Calu3 (cell line): ENCODE measurements at regions not wholly inside any gene's neighbourhood (a gene's known extent, or its start where the extent isn't known, plus 50 kb on each side); places are given as distances from the start of the nearest gene placed in this dataset.

ENCODE experiments used
- BruUV-seq: library from RNA; stranded (reverse); fragments of 400-500 nt; replicated peaks from 2 replicates; lab custom pipeline; 2021; lab: Mats Ljungman, UMichigan
- CTCF ChIA-PET: fragments of 300-600 bp; sonication (Branson Sonifier 250); formaldehyde crosslinking; loops from one replicate; lab custom pipeline; 2022; ENCODE audit warnings: antibody characterized with exemption; lab: Charles Lee
- DNase-seq: peaks from one replicate; pipeline ENCODE4 v3.0.0; 2022
- H3K27ac Mint-ChIP-seq: one replicate; pipeline ENCODE4 v1.8.0; 2022; ENCODE audit warnings: mixed read lengths; ENCODE audit not compliant: unreplicated experiment
- H3K27me3 Mint-ChIP-seq: one replicate; pipeline ENCODE4 v1.8.0; 2022; ENCODE audit warnings: mixed read lengths; ENCODE audit not compliant: unreplicated experiment
- H3K36me3 Mint-ChIP-seq: one replicate; pipeline ENCODE4 v1.8.0; 2022; ENCODE audit warnings: mild to moderate bottlenecking, moderate library complexity, mixed read lengths; ENCODE audit not compliant: insufficient read depth, unreplicated experiment
- H3K4me1 Mint-ChIP-seq: one replicate; pipeline ENCODE4 v1.8.0; 2022; ENCODE audit warnings: mild to moderate bottlenecking, low read depth, mixed read lengths; ENCODE audit not compliant: unreplicated experiment
- H3K4me3 Mint-ChIP-seq: one replicate; pipeline ENCODE4 v1.8.0; 2022; ENCODE audit warnings: mild to moderate bottlenecking, low read depth, moderate library complexity, mixed read lengths; ENCODE audit not compliant: unreplicated experiment
- H3K9me3 Mint-ChIP-seq: one replicate; pipeline ENCODE4 v1.8.0; 2022; ENCODE audit warnings: low read depth, mixed read lengths; ENCODE audit not compliant: unreplicated experiment
- CTCF ChIP-seq: fragments of 200-600 bp; IDR thresholded peaks from one replicate; pipeline ENCODE4 v1.8.0; 2022; ENCODE audit warnings: antibody characterized with exemption; ENCODE audit not compliant: unreplicated experiment
- intact Hi-C: fragments of 100-400 bp; cut with micrococcal nuclease; formaldehyde crosslinking; loops from one replicate; pipeline ENCODE4 v1.10.0; 2022; ENCODE audit not compliant: unreplicated experiment

- no peak overlapping the region for H3K27ac Mint-ChIP-seq
- no peak for DNase-seq
- BruUV-seq, result no TSS peak
- H3K4me1 Mint-ChIP-seq, result no peaks in the 10 kb centered on the region
- no peak overlapping the region for H3K4me3 Mint-ChIP-seq
- no peak for TF ChIP-seq CTCF
- CTCF ChIA-PET, result interaction anchor here (0.6 kb wide), 1 partner anchor 17 kb away, joined by 3 read pairs; no protein-coding TSS in a partner anchor
- no peaks in the 10 kb centered on the region for H3K36me3 Mint-ChIP-seq
- H3K27me3 Mint-ChIP-seq, result no peaks in the 10 kb centered on the region
- H3K9me3 Mint-ChIP-seq, result no peaks in the 10 kb centered on the region
- intact Hi-C loops, result no loop called here
Measured at GRCh38 chr3:88418219-88418618, 268.5 kb downstream of the C3orf38 start.

GRCh38 chr3:88433568-88433967 lies 283.8 kb downstream of the C3orf38 start:
- no TSS peak for BruUV-seq
- Mint-ChIP-seq H3K27ac (no peak overlapping the region), H3K27me3 (no peaks in the 10 kb centered on the region)

GRCh38 chr3:88434001-88434400 lies 284.2 kb downstream of the C3orf38 start:
- CTCF ChIA-PET, result no interaction called here
- no peaks in the 10 kb centered on the region for H3K4me1 Mint-ChIP-seq
- no peaks in the 10 kb centered on the region for H3K36me3 Mint-ChIP-seq
- TF ChIP-seq CTCF, result no peak
- no TSS peak for BruUV-seq
- no peak for DNase-seq
- intact Hi-C loops, result no loop called here
- no peaks in the 10 kb centered on the region for H3K9me3 Mint-ChIP-seq
- no peak overlapping the region for H3K4me3 Mint-ChIP-seq
- H3K27me3 Mint-ChIP-seq, result no peaks in the 10 kb centered on the region
- no peak overlapping the region for H3K27ac Mint-ChIP-seq

More at GRCh38 chr3:88433568-88433967, 283.8 kb downstream of the C3orf38 start:
- no peak for DNase-seq
- intact Hi-C loops, result no loop called here
- H3K36me3 Mint-ChIP-seq, result no peaks in the 10 kb centered on the region
- CTCF ChIA-PET, result no interaction called here
- H3K4me1 Mint-ChIP-seq, result no peaks in the 10 kb centered on the region
- no peaks in the 10 kb centered on the region for H3K9me3 Mint-ChIP-seq
- no peak for TF ChIP-seq CTCF
- no peak overlapping the region for H3K4me3 Mint-ChIP-seq

- CTCF ChIA-PET, result no interaction called here
- H3K4me1 Mint-ChIP-seq, result no peaks in the 10 kb centered on the region
- TF ChIP-seq CTCF, result no peak
- no peaks in the 10 kb centered on the region for H3K9me3 Mint-ChIP-seq
- no peak overlapping the region for H3K27ac Mint-ChIP-seq
- H3K4me3 Mint-ChIP-seq, result no peak overlapping the region
- no peaks in the 10 kb centered on the region for H3K27me3 Mint-ChIP-seq
- intact Hi-C loops, result no loop called here
- H3K36me3 Mint-ChIP-seq, result no peaks in the 10 kb centered on the region
- BruUV-seq, result no TSS peak
- no peak for DNase-seq
Measured at GRCh38 chr3:88440701-88441100, 290.9 kb downstream of the C3orf38 start.

- no TSS peak for BruUV-seq
- no peaks in the 10 kb centered on the region for H3K36me3 Mint-ChIP-seq
- no peak for TF ChIP-seq CTCF
Measured at GRCh38 chr3:88443066-88443465, 293.3 kb downstream of the C3orf38 start.

More at GRCh38 chr3:88443066-88443465, 293.3 kb downstream of the C3orf38 start:
- Mint-ChIP-seq H3K4me3 (no peak overlapping the region), H3K27me3 (no peaks in the 10 kb centered on the region), H3K27ac (no peak overlapping the region), H3K4me1 (no peaks in the 10 kb centered on the region), H3K9me3 (no peaks in the 10 kb centered on the region)
- no peak for DNase-seq
- intact Hi-C loops, result no loop called here
- CTCF ChIA-PET, result no interaction called here
